ENCODE measurements at regions not wholly inside any gene's neighbourhood (a gene's known extent, or its start where the extent isn't known, plus 50 kb on each side); places are given as distances from the start of the nearest gene placed in this dataset.

- no peak for TF ChIP-seq REST (IDR thresholded peaks at IDR 0.05)
Observed at GRCh38 chr4:164613792-164614191, 140.1 kb upstream of the SMIM31 start (continued).

GRCh38 chr4:164614329-164614728 lies 139.6 kb upstream of the SMIM31 start:
- no peak overlapping the region for H3K27ac ChIP-seq (ENCODE audit: low read depth in 1 of 2, low read length in 2 of 2)
- DNase-seq (ENCODE audit: low spot score) = no peak
- no peak overlapping the region for H3K9ac ChIP-seq (ENCODE audit: low read depth in 1 of 2, low read length in 2 of 2)
- no peaks in the 10 kb centered on the region for H3K4me1 ChIP-seq (ENCODE audit: control insufficient read depth in 4 of 4, insufficient read depth in 4 of 4, low read length in 3 of 4)
- H3K9me3 ChIP-seq (ENCODE audit: control insufficient read depth in 4 of 4, low read length in 3 of 4) = no peaks in the 10 kb centered on the region
- no peaks in the 10 kb centered on the region for H3K27me3 ChIP-seq (ENCODE audit: control insufficient read depth in 4 of 4, insufficient read depth in 4 of 4, low read length in 3 of 4)
- H3K36me3 ChIP-seq (ENCODE audit: control insufficient read depth in 4 of 4, insufficient read depth in 3 of 4, low read depth in 1 of 4, low read length in 3 of 4) = no peaks in the 10 kb centered on the region
- 57% methylated on average over 2 of the region's 2 CpGs for WGBS
- TF ChIP-seq JUND (IDR thresholded peaks at IDR 0.05) (no peak), REST (IDR thresholded peaks at IDR 0.05) (no peak), FOXA1 (IDR thresholded peaks at IDR 0.05) (no peak), MAX (IDR thresholded peaks at IDR 0.05) (no peak), CTCF (IDR thresholded peaks at IDR 0.05; ENCODE audit: low read depth, low read length, missing input control) (no peak), TAF1 (conservative IDR thresholded peaks at IDR 0.05) (no peak), HNF4G (IDR thresholded peaks at IDR 0.05) (no peak), EGR1 (IDR thresholded peaks at IDR 0.05; ENCODE audit: low read depth in 2 of 2) (no peak), ATF3 (IDR thresholded peaks at IDR 0.05) (no peak), NR2F2 (IDR thresholded peaks at IDR 0.05) (no peak), RAD21 (IDR thresholded peaks at IDR 0.05) (no peak), ZBTB33 (IDR thresholded peaks at IDR 0.05) (no peak)
- no peak overlapping the region for H3K4me3 ChIP-seq (ENCODE audit: low read depth in 1 of 3, low read length in 3 of 3)

Data from liver (tissue), 8 donors.